Adrenal gland (tissue), 9 donors: ENCODE measurements at regions not wholly inside any gene's neighbourhood (a gene's known extent, or its start where the extent isn't known, plus 50 kb on each side); places are given as distances from the start of the nearest gene placed in this dataset.

Source experiments
- DNase-seq, 7 donors: peaks; one replicate each; pipeline ENCODE4 v3.0.0-alpha.2; 2019 to 2020
- H3K27ac ChIP-seq, 5 donors: fragments of 200-600 bp; sonication (generic) in 4 of 5; 1 replicate in 3 of 5; 2 replicates in 2 of 5; pipeline versions ENCODE4 v1.5.1 to v1.8.0; 2016 to 2020; ENCODE audit warnings: mild to moderate bottlenecking in 1 of 5
- H3K27me3 ChIP-seq: fragments of 200-600 bp; 2 replicates; pipeline ENCODE4 v1.8.0; 2021
- H3K36me3 ChIP-seq, 2 donors: fragments of 200-600 bp; replicated peaks in 1 of 2; 1 replicate in 1 of 2; 2 replicates in 1 of 2; pipeline versions ENCODE4 v1.5.1 to v1.8.0; 2018 to 2022
- H3K4me1 ChIP-seq, 2 donors: fragments of 200-600 bp; replicated peaks in 1 of 2; 1 replicate in 1 of 2; 2 replicates in 1 of 2; pipeline versions ENCODE4 v1.5.1 to v1.8.0; 2018 to 2021
- H3K4me3 ChIP-seq, 4 donors: fragments of 200-600 bp; sonication (generic) in 3 of 4; one replicate each; pipeline ENCODE4 v1.5.1; 2016 to 2018
- H3K9me3 ChIP-seq, 3 donors: fragments of 200-600 bp; sonication (generic) in 1 of 3; replicated peaks in 1 of 3; 1 replicate in 2 of 3; 2 replicates in 1 of 3; pipeline versions ENCODE4 v1.5.1 to v1.8.0; 2016 to 2021
- CTCF ChIP-seq, 6 experiments: fragments of 450-650 bp in 4 of 6; fragments of 200-600 bp in 2 of 6; sonication (generic) in 1 of 6; IDR thresholded peaks; 1 replicate in 5 of 6; 2 replicates in 1 of 6; pipeline versions ENCODE4 v1.5.1 to v1.8.0; 2016 to 2021; ENCODE audit warnings: antibody characterized with exemption in 6 of 6, mild to moderate bottlenecking in 2 of 6, moderate library complexity in 1 of 6
- POLR2A ChIP-seq, 2 donors: fragments of 450-650 bp; IDR thresholded peaks; one replicate each; pipeline ENCODE4 v1.6.1; 2017; ENCODE audit warnings: antibody characterized with exemption in 2 of 2, mild to moderate bottlenecking in 2 of 2, moderate library complexity in 1 of 2
- WGBS, 4 donors: extraction: QIAGEN DNeasy Blood & Tissue Kit in 2 of 4; methylation state at CpG; one replicate each; pipeline versions ENCODE4 v1.1.5 to v1.1.7; 2013 to 2017; 5-methylcytosine and 5-hydroxymethylcytosine counted together
- intact Hi-C, 2 donors: fragments of 100-400 bp; cut with DNase I; formaldehyde crosslinking; loops; one replicate each; pipeline versions ENCODE4 v1.14.1 to v1.15.0; 2022 to 2023
- donor health status: healthy with polysubstance abuse.
- donor health status: Bipolar disorder and iron deficiency.
- donor health status: DM: yes; HTN: yes; CAD: no.
- donor health status: DM: no; HTN: no; CAD: no.
- donor health status: DM: no; HTN: no; CAD: no.

DNA sequence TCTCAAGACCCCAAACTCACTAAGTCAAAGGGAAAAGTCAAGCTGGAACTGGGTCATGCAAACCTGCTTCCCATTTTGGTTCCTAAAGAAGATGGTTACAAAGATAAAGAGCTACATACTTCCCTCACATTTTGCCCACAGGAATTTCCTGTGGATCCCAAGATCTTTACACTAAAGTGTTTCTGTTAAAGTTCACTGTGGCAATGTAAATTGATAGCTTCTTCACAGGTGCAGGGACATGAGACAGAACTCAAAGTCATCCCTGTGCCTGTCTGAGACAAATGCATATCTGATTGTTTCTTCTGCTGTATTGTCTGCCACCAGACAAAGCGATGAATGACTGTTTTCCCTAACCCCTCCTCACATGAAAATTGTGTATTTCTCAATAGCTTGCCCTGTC lies 567.8 kb downstream of the ZIC1 start:
- Histone ChIP-seq H3K4me1 (no peaks in the 10 kb centered on the region), H3K27me3 (no peaks in the 10 kb centered on the region), H3K9me3 (no peaks in the 10 kb centered on the region), H3K36me3 (no peaks in the 10 kb centered on the region), H3K4me3 (no peak overlapping the region), H3K27ac (no peak overlapping the region)
- 74 to 83% (median 83%) methylated on average over 1 of the region's 1 CpG for WGBS, 4 donors
- no peak for DNase-seq
- intact Hi-C loops = no loop called here
- TF ChIP-seq POLR2A (IDR thresholded peaks at IDR 0.05) (no peak), CTCF (IDR thresholded peaks at IDR 0.05) (no peak)

GRCh38 chr3:147987549-147987948 lies 578.4 kb downstream of the ZIC1 start:
- H3K4me3 ChIP-seq = no peak overlapping the region
- DNase-seq = no peak
- 87 to 96% (median 92%) methylated on average over 1 of the region's 1 CpG for WGBS, 4 donors
- TF ChIP-seq CTCF (IDR thresholded peaks at IDR 0.05) (no peak), POLR2A (IDR thresholded peaks at IDR 0.05) (no peak)
- no peaks in the 10 kb centered on the region for H3K36me3 ChIP-seq
- H3K9me3 ChIP-seq = no peaks in the 10 kb centered on the region
- H3K27me3 ChIP-seq = no peaks in the 10 kb centered on the region
- intact Hi-C loops = no loop called here
- no peaks in the 10 kb centered on the region for H3K4me1 ChIP-seq
- no peak overlapping the region for H3K27ac ChIP-seq

DNA sequence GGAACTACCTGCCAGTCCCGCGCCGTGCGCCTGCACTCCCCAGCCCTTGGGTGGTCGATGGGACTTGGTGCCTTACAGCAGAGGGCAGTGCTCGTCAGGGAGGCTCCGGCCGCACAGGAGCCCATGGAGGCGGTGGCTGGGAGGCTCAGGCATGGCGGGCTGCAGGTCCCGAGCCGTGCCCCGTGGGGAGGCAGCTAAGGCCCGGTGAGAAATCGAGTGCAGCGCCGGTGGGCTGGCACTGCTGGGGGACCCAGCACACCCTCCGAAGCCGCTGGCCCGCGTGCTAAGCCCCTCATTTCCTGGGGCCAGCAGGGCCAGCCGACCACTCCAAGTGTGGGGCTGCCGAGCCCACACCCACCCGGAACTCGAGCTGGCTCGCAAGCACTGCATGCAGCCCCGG lies 580.2 kb downstream of the ZIC1 start:
- no peak for TF ChIP-seq CTCF (IDR thresholded peaks at IDR 0.05)
- TF ChIP-seq POLR2A (IDR thresholded peaks at IDR 0.05) = no peak
- Histone ChIP-seq H3K4me3 (no peak overlapping the region), H3K4me1 (no peaks in the 10 kb centered on the region), H3K9me3 (no peaks in the 10 kb centered on the region), H3K36me3 (no peaks in the 10 kb centered on the region), H3K27ac (no peak overlapping the region), H3K27me3 (no peaks in the 10 kb centered on the region)
- no peak for DNase-seq
- WGBS, 4 donors = 83 to 94% (median 92%) methylated on average over 11 to 27 of the region's 27 CpGs; no CpG with 5 or more reads in 1 of the 4 donors
- intact Hi-C loops = no loop called here

DNA sequence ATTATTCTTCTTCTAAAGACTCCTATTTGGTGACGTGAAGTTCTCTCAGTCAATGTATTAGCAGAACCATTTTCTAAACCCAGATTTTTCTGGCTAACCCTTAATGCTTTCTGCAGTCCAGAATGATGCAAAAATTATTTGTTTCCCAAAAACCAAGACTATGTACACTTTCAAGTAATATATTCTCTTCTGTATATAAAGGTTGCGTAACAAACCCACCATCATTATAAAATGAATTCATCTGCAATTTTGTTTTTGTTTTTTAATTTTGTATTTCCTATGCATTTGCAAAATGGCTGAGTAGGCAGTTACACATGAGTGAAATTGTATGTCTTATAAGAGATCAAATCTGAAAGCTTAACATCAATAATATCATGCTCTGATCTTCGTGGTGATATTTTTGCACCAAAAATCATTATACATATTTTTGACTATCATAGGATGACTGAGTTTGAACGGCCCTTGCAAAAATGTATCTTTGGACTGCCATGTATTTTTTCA lies 593.6 kb downstream of the ZIC1 start:
- no peak overlapping the region for H3K4me3 ChIP-seq
- H3K27ac ChIP-seq = no peak overlapping the region
- DNase-seq = no peak
- H3K4me1 ChIP-seq = no peaks in the 10 kb centered on the region
- H3K9me3 ChIP-seq = no peaks in the 10 kb centered on the region
- 77 to 82% (median 78%) methylated on average over 4 of the region's 4 CpGs for WGBS, 4 donors
- TF ChIP-seq CTCF (IDR thresholded peaks at IDR 0.05) (no peak), POLR2A (IDR thresholded peaks at IDR 0.05) (no peak)
- no peaks in the 10 kb centered on the region for H3K27me3 ChIP-seq
- no peaks in the 10 kb centered on the region for H3K36me3 ChIP-seq
- intact Hi-C loops = no loop called here
